ENCODE measurements at regions not wholly inside any gene's neighbourhood (a gene's known extent, or its start where the extent isn't known, plus 50 kb on each side); places are given as distances from the start of the nearest gene placed in this dataset.

DNA sequence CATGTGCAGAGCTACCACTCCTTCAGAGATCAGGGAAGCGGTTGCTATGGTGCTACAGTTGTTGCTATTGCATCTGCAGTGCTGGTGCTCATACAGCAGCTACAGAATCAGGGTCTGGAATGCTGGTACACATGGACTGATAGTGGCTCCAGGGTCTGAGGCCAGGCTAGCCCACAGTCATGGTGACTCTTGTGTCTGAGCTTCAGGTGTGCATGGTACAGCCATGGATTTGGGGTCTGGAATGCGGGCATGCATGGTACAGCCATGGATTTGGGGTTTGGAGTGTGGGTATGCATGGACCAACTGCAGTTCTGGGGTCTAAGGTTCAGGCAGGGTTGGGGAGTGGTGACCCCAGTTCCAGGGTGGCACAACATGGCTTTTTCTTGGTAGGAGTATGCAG lies 185.2 kb downstream of the SLC4A3 start:
- no peak for TF ChIP-seq POLR2AphosphoS5 (IDR thresholded peaks at IDR 0.05)
- TF ChIP-seq, protein P1, sequence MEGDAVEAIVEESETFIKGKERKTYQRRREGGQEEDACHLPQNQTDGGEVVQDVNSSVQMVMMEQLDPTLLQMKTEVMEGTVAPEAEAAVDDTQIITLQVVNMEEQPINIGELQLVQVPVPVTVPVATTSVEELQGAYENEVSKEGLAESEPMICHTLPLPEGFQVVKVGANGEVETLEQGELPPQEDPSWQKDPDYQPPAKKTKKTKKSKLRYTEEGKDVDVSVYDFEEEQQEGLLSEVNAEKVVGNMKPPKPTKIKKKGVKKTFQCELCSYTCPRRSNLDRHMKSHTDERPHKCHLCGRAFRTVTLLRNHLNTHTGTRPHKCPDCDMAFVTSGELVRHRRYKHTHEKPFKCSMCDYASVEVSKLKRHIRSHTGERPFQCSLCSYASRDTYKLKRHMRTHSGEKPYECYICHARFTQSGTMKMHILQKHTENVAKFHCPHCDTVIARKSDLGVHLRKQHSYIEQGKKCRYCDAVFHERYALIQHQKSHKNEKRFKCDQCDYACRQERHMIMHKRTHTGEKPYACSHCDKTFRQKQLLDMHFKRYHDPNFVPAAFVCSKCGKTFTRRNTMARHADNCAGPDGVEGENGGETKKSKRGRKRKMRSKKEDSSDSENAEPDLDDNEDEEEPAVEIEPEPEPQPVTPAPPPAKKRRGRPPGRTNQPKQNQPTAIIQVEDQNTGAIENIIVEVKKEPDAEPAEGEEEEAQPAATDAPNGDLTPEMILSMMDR (IDR thresholded peaks at IDR 0.05 in 8 of 11, conservative IDR thresholded peaks at IDR 0.05 in 3 of 11) = no peak
- TF ChIP-seq POLR2A (IDR thresholded peaks at IDR 0.05) = no peak
